ENCODE measurements at regions not wholly inside any gene's neighbourhood (a gene's known extent, or its start where the extent isn't known, plus 50 kb on each side); places are given as distances from the start of the nearest gene placed in this dataset.

GRCh38 chr15:39409876-39410530, 170.9 kb upstream of the THBS1 start:
- TF ChIP-seq SUZ12 (IDR thresholded peaks at IDR 0.05; ENCODE audit: extremely low read depth, insufficient read depth, insufficient read length): no peak
- TF ChIP-seq ZNF274 (IDR thresholded peaks at IDR 0.05; ENCODE audit: low read depth, low read length): no peak
- TF ChIP-seq YY1 (IDR thresholded peaks at IDR 0.05; ENCODE audit: insufficient read depth, insufficient read length): no peak
